T-helper 1 cell treated with Interleukin-12 subunit alpha and Interleukin-12 subunit beta and Interleukin-4 antibody, amounts not matched to agents 30 μg/mL and 1 μg/mL, for 36 hours (primary cell): ENCODE measurements at regions not wholly inside any gene's neighbourhood (a gene's known extent, or its start where the extent isn't known, plus 50 kb on each side); places are given as distances from the start of the nearest gene placed in this dataset.
"Not testable (repeated sequence)": the region's sequence is repeated elsewhere in the genome, so short reads cannot be mapped to it uniquely, and the experiment has no call there.

Experiments used
- H3K27ac Mint-ChIP-seq: one replicate; pipeline ENCODE4 v1.8.0; 2021; ENCODE audit warnings: mild to moderate bottlenecking, mixed read lengths
- H3K27me3 Mint-ChIP-seq: one replicate; pipeline ENCODE4 v1.8.0; 2021; ENCODE audit warnings: low read depth, mixed read lengths
- H3K36me3 Mint-ChIP-seq: one replicate; pipeline ENCODE4 v1.8.0; 2021; ENCODE audit warnings: low read depth, mixed read lengths
- H3K4me1 Mint-ChIP-seq: one replicate; pipeline ENCODE4 v1.8.0; 2021; ENCODE audit warnings: low read depth, mixed read lengths
- H3K4me3 Mint-ChIP-seq: one replicate; pipeline ENCODE4 v1.8.0; 2021; ENCODE audit warnings: mild to moderate bottlenecking, moderate library complexity, mixed read lengths
- H3K9me3 Mint-ChIP-seq: one replicate; pipeline ENCODE4 v1.8.0; 2021; ENCODE audit warnings: mixed read lengths

- Mint-ChIP-seq H3K4me1 (no peaks in the 10 kb centered on the region), H3K4me3 (no peak overlapping the region), H3K27me3 (no peaks in the 10 kb centered on the region)
Measured at GRCh38 chr9:81071108-81071507, 618.2 kb downstream of the TLE1 start.

GRCh38 chr9:81070689-81071088, 618.7 kb downstream of the TLE1 start:
- no peaks in the 10 kb centered on the region for H3K27me3 Mint-ChIP-seq
- H3K9me3 Mint-ChIP-seq, result peaks cover 7% of the 10 kb centered on the region
- H3K4me1 Mint-ChIP-seq, result no peaks in the 10 kb centered on the region
- H3K4me3 Mint-ChIP-seq, result no peak overlapping the region
- no peaks in the 10 kb centered on the region for H3K36me3 Mint-ChIP-seq
- no peak overlapping the region for H3K27ac Mint-ChIP-seq

More at GRCh38 chr9:81071108-81071507, 618.2 kb downstream of the TLE1 start:
- no peak overlapping the region for H3K27ac Mint-ChIP-seq
- peaks cover 4% of the 10 kb centered on the region for H3K9me3 Mint-ChIP-seq
- no peaks in the 10 kb centered on the region for H3K36me3 Mint-ChIP-seq

GRCh38 chr9:81069923-81070322, 619.4 kb downstream of the TLE1 start:
- no peak overlapping the region for H3K4me3 Mint-ChIP-seq
- H3K9me3 Mint-ChIP-seq, result peaks cover 7% of the 10 kb centered on the region
- no peak overlapping the region for H3K27ac Mint-ChIP-seq
- no peaks in the 10 kb centered on the region for H3K36me3 Mint-ChIP-seq
- H3K27me3 Mint-ChIP-seq, result no peaks in the 10 kb centered on the region
- no peaks in the 10 kb centered on the region for H3K4me1 Mint-ChIP-seq

GRCh38 chr9:81069038-81069795, 620.1 kb downstream of the TLE1 start:
- Mint-ChIP-seq H3K4me1 (no peaks in the 10 kb centered on the region), H3K27ac (no peak overlapping the region), H3K36me3 (no peaks in the 10 kb centered on the region)

GRCh38 chr9:81062995-81063394, 626.4 kb downstream of the TLE1 start:
- H3K27me3 Mint-ChIP-seq, H3K27ac Mint-ChIP-seq, H3K36me3 Mint-ChIP-seq, H3K4me3 Mint-ChIP-seq, H3K4me1 Mint-ChIP-seq: not testable (repeated sequence)
- peaks cover 15% of the 10 kb centered on the region for H3K9me3 Mint-ChIP-seq

More at GRCh38 chr9:81069038-81069795, 620.1 kb downstream of the TLE1 start:
- Mint-ChIP-seq H3K27me3 (no peaks in the 10 kb centered on the region), H3K9me3 (peaks cover 7% of the 10 kb centered on the region), H3K4me3 (no peak overlapping the region)

- H3K27me3 Mint-ChIP-seq, result no peaks in the 10 kb centered on the region
- no peak overlapping the region for H3K27ac Mint-ChIP-seq
- H3K9me3 Mint-ChIP-seq, result peaks cover 7% of the 10 kb centered on the region
- no peak overlapping the region for H3K4me3 Mint-ChIP-seq
- H3K36me3 Mint-ChIP-seq, result no peaks in the 10 kb centered on the region
- no peaks in the 10 kb centered on the region for H3K4me1 Mint-ChIP-seq
Measured at GRCh38 chr9:81058782-81059181, 630.6 kb downstream of the TLE1 start.

GRCh38 chr9:81053298-81054025, 635.9 kb downstream of the TLE1 start:
- Mint-ChIP-seq H3K9me3 (no peaks in the 10 kb centered on the region), H3K4me1 (no peaks in the 10 kb centered on the region), H3K27me3 (no peaks in the 10 kb centered on the region), H3K36me3 (no peaks in the 10 kb centered on the region), H3K27ac (no peak overlapping the region), H3K4me3 (no peak overlapping the region)

GRCh38 chr9:81052846-81053245, 636.5 kb downstream of the TLE1 start:
- Mint-ChIP-seq H3K36me3 (no peaks in the 10 kb centered on the region), H3K27ac (no peak overlapping the region), H3K27me3 (no peaks in the 10 kb centered on the region), H3K4me3 (no peak overlapping the region), H3K9me3 (no peaks in the 10 kb centered on the region), H3K4me1 (no peaks in the 10 kb centered on the region)

- H3K9me3 Mint-ChIP-seq, result no peaks in the 10 kb centered on the region
- H3K27ac Mint-ChIP-seq, result no peak overlapping the region
- H3K4me3 Mint-ChIP-seq, result no peak overlapping the region
- H3K4me1 Mint-ChIP-seq, result no peaks in the 10 kb centered on the region
- no peaks in the 10 kb centered on the region for H3K36me3 Mint-ChIP-seq
- H3K27me3 Mint-ChIP-seq, result no peaks in the 10 kb centered on the region
Measured at GRCh38 chr9:81047280-81047679, 642.1 kb downstream of the TLE1 start.

GRCh38 chr9:81045658-81046057, 643.7 kb downstream of the TLE1 start:
- no peaks in the 10 kb centered on the region for H3K27me3 Mint-ChIP-seq
- no peaks in the 10 kb centered on the region for H3K9me3 Mint-ChIP-seq
- H3K4me3 Mint-ChIP-seq, result no peak overlapping the region
- no peak overlapping the region for H3K27ac Mint-ChIP-seq
- H3K36me3 Mint-ChIP-seq, result no peaks in the 10 kb centered on the region
- no peaks in the 10 kb centered on the region for H3K4me1 Mint-ChIP-seq

- peaks cover 2% of the 10 kb centered on the region for H3K36me3 Mint-ChIP-seq
- no peak overlapping the region for H3K27ac Mint-ChIP-seq
- peaks cover 3% of the 10 kb centered on the region for H3K27me3 Mint-ChIP-seq
- H3K4me1 Mint-ChIP-seq, result peaks cover under 1% of the 10 kb centered on the region
- H3K4me3 Mint-ChIP-seq, result no peak overlapping the region
- H3K9me3 Mint-ChIP-seq, result peaks cover 4% of the 10 kb centered on the region
Measured at GRCh38 chr9:81037889-81038288, 651.5 kb downstream of the TLE1 start.

GRCh38 chr9:81035601-81036000, 653.7 kb downstream of the TLE1 start:
- Mint-ChIP-seq H3K4me3 (no peak overlapping the region), H3K9me3 (peaks cover 4% of the 10 kb centered on the region), H3K27me3 (peaks cover 3% of the 10 kb centered on the region)

GRCh38 chr9:81035171-81035570, 654.2 kb downstream of the TLE1 start:
- H3K27ac Mint-ChIP-seq, result no peak overlapping the region
- no peak overlapping the region for H3K4me3 Mint-ChIP-seq
- peaks cover 4% of the 10 kb centered on the region for H3K4me1 Mint-ChIP-seq
- peaks cover 2% of the 10 kb centered on the region for H3K36me3 Mint-ChIP-seq
- peaks cover 3% of the 10 kb centered on the region for H3K27me3 Mint-ChIP-seq
- peaks cover 4% of the 10 kb centered on the region for H3K9me3 Mint-ChIP-seq

More at GRCh38 chr9:81035601-81036000, 653.7 kb downstream of the TLE1 start:
- Mint-ChIP-seq H3K4me1 (peaks cover 4% of the 10 kb centered on the region), H3K27ac (no peak overlapping the region), H3K36me3 (peaks cover 2% of the 10 kb centered on the region)

- Mint-ChIP-seq H3K36me3 (peaks cover 2% of the 10 kb centered on the region), H3K27me3 (peaks cover under 1% of the 10 kb centered on the region), H3K9me3 (peaks cover 2% of the 10 kb centered on the region), H3K4me1 (peaks cover 4% of the 10 kb centered on the region), H3K4me3 (no peak overlapping the region), H3K27ac (no peak overlapping the region)
Measured at GRCh38 chr9:81032831-81033230, 656.5 kb downstream of the TLE1 start.

GRCh38 chr9:81032030-81032572, 657.2 kb downstream of the TLE1 start:
- Mint-ChIP-seq H3K27me3 (no peaks in the 10 kb centered on the region), H3K36me3 (peaks cover 2% of the 10 kb centered on the region), H3K9me3 (no peaks in the 10 kb centered on the region), H3K4me1 (peaks cover 4% of the 10 kb centered on the region), H3K4me3 (no peak overlapping the region), H3K27ac (no peak overlapping the region)
